ENCODE measurements at regions not wholly inside any gene's neighbourhood (a gene's known extent, or its start where the extent isn't known, plus 50 kb on each side); places are given as distances from the start of the nearest gene placed in this dataset.
A peak's percentile ranks its signal among the peaks of the same experiment; 100 is the strongest.

DNA sequence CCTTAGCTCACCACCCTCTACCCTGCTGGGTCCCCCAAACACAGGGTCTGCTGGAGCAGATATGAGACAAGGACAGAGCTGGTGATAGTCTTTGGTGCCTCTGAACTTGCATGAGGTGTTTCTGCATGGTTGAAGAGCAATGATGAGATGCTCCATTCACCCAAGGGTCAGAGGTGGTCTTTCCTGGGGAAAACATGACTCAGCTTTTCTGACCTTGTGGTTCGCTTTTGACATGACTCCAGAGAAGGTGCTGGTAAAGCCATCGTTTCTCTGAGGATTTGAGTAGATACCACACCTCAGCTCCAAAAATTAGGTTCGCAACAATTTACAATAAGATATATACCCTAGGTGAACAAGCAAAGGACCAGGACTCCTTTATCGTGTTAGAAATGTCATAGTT lies 304.8 kb downstream of the DHX35 start:
- DNase-seq (ENCODE audit: low read depth): no peak

- peak; percentile 75 for DNase-seq (ENCODE audit: low read depth)
These were observed 302.5 kb downstream of the DHX35 start for GRCh38 chr20:39264506-39265172.

- no peak for DNase-seq (ENCODE audit: low read depth)
These were observed 300.9 kb downstream of the DHX35 start for GRCh38 chr20:39263076-39263475.

DNA sequence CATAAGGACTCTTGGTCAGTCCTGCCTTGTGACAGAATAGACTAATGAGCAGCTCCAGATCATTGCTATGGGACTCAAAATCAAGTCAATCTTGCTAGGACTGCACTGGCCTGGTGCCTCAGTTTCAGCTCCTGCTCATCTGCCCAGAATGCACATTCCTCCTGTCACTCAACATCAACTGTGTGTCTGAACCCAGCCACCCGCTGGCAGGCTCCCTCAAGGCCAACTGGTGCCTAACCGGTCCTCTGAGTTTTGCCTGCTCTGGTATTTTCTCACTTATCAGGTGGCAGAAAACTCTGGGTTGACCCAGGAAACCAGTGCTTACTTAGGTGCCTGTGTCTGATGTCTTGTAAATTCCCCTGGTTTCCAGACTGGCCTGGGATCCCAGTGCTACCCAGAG lies 297.7 kb downstream of the DHX35 start:
- no peak for DNase-seq (ENCODE audit: low read depth)

DNA sequence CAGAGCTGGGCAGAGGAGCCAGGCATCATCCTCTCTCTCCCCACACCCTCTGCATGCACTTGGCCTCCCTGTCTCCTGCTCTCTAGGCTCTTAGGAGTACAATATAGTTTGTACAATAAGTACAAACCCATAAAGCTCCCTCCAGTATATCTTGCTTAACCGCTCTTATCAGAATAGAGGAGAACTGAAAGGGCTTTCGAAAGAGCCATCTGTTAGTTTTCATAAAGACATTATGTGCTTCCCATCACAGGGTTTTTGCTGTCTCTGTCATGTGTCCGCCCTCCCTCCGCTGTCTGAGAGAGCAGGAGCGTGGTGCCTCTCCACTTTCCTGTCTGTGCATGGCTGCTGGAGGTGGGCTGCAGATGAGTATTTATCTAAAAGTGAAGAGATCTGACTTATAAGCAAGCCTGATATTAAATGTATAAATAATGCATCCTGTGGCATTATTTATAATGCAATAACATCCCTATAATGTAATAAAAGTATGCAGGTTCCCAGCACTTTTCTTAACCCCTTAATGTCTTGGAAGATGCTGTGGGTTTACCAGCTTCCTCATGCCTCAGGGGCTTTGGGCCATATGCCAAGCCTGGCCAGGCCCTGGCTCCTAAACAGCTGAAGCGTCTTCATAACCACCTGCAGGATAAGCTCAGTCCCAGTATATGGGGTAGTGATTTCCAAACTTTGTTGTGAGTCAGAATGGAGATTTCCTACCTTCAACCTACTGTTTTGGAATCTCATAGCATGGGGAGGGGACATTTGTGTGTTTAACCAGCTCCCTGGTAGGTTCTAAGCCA lies 297.1 kb downstream of the DHX35 start:
- no peak for DNase-seq (ENCODE audit: low read depth)

- no peak for DNase-seq (ENCODE audit: low read depth)
These were observed 296.1 kb downstream of the DHX35 start for GRCh38 chr20:39258253-39258652.

DNA sequence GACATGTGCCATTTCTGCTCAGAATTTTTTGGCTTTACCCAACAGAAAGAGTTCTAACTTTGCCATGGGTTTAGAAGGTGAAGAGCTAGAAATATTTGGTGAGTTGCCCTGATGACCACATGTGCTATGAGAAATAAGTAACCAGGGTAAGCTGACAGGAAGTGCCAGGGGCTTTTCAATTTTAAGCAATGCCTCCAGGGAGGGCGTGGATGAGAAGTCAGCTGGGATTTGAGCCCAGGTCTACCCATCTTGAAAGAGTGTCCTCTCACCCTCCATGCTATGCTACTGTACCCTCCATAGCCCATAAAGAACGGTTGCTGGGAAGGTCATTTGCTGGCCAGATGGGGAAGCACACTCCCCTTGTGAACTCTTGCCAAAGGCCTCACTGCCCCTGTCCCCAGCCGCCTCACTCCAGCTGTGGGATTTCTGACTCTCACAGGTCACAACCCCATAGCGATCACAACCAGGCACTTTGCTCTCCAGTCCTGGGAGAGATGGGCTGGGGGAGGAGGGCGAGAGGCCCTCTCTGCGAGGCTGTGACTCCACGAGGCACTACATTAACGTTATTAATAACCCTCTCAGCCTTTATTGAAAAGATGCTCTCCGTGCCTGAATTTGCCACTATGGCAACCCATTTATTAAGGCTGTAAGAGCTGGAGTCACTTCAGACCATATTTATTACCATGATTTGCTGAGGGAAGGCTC lies 291.1 kb downstream of the DHX35 start:
- no peak for DNase-seq (ENCODE audit: low read depth)

GRCh38 chr20:39252035-39252434 lies 289.9 kb downstream of the DHX35 start:
- DNase-seq (ENCODE audit: low read depth): no peak

DNA sequence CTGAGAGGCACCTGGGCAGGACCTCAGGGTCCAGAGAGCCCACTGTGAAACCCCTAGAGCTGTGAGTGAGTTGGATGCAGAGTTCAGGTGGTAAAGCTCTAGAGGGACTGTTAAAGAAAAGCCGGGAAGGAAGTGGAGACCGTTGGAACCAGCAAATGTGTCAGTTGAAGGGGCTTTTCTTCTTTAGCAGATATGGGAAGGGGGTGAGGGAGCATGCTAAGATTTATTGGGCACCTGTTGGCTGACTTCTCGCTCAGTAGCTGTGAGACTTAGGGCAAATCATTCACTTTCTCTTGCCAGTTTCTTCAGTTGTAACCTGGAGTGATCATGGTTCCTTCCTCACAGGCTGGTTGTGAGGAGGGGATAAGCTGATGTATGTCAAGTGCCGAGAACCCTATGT lies 287.7 kb downstream of the DHX35 start:
- no peak for DNase-seq (ENCODE audit: low read depth)

GRCh38 chr20:39248862-39249485 lies 286.8 kb downstream of the DHX35 start:
- DNase-seq (ENCODE audit: low read depth): no peak

- DNase-seq (ENCODE audit: low read depth): no peak
These were observed 286.2 kb downstream of the DHX35 start for GRCh38 chr20:39248171-39248861.

- no peak for DNase-seq (ENCODE audit: low read depth)
These were observed 284.3 kb downstream of the DHX35 start for GRCh38 chr20:39246436-39246835.

GRCh38 chr20:39245685-39246311 lies 283.7 kb downstream of the DHX35 start:
- DNase-seq (ENCODE audit: low read depth): no peak

GRCh38 chr20:39243962-39244361 lies 281.8 kb downstream of the DHX35 start:
- DNase-seq (ENCODE audit: low read depth): no peak

DNA sequence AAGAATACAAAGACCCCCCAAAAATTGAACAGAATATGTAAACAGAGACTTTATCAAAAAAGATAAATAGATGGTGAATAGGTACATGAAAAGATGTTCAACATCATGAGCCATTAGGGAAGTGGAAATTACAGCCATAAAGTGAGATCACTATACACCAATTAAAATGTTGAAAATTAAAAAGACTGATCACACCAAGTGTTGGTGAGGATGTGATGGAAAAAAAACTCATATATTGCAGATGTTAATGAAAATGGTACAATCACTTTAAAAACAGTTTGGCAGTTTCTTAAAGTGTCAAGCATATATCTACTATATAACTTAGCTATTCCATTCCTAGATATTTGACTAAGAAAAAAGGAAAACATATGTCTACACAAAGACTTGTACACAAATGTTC lies 280.5 kb downstream of the DHX35 start:
- DNase-seq (ENCODE audit: low read depth): no peak

GRCh38 chr20:39234520-39235095 lies 272.5 kb downstream of the DHX35 start:
- no peak for DNase-seq (ENCODE audit: low read depth)

- DNase-seq (ENCODE audit: low read depth): no peak
These were observed 271.6 kb downstream of the DHX35 start for GRCh38 chr20:39233755-39234154.

GRCh38 chr20:39227416-39227815 lies 265.3 kb downstream of the DHX35 start:
- no peak for DNase-seq (ENCODE audit: low read depth)

DNA sequence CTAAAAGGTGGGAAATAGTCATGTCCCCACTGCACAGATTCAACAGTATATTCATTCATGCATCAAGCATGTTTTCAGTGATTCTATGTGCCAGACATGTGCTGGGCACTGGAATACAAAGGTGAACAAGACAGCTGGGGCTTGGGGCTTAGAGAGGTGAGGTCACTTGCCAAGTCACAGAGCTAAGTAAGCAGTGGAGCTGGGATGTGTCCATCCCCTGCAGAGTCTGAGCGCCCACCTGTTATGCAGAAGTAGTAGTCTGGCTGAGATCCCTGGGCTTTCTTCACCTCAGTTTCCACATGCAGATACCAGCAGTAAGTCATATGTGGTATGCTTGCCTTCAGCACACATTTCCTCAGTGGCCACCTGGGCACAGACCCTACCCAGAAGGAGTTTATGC lies 263.8 kb downstream of the DHX35 start:
- DNase-seq (ENCODE audit: low read depth): no peak

DNA sequence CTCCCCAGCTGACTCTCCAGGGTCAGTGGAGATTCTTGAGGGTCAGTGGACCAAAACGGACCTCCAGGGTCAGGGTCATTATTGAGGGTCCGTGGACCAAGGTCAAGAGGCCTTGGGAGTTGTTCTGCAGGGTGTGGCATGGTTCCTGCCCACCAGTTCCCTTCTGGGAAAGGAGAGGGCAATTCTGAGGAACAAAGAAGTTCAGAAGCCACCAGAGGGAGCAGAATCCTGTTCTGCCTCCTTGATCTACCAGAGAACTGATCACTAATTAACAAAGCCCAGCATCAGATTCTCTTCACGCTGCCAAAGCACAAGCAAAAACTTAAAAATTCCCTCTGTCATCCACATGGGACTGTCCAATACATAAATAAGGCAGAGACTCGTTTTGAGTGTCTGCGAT lies 263.4 kb downstream of the DHX35 start:
- no peak for DNase-seq (ENCODE audit: low read depth)

DNA sequence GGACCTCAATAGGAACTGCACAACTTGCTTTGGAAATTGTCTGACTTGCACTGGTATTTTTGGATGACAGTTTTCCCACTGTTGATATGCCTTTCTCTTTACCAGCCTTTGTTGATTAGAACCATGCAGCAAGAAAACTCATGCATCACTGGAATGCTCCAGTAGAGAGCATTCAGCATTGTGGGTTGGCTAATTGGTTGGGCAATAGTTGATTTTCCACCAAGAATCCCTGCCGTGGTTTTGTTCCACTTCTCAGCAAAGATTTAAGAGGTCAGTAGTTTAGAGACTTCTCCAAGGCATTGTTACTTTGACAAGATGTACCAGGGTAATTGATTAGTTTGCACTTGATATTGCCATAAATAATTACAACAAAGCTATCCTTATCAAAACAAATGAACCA lies 260.0 kb downstream of the DHX35 start:
- no peak for DNase-seq (ENCODE audit: low read depth)

Data from stromal cell of bone marrow (primary cell).